NT2/D1 (cell line): ENCODE measurements at regions not wholly inside any gene's neighbourhood (a gene's known extent, or its start where the extent isn't known, plus 50 kb on each side); places are given as distances from the start of the nearest gene placed in this dataset.

Experiments used
- YY1 ChIP-seq: IDR thresholded peaks from 2 replicates; pipeline ENCODE4 v1.6.1; 2011; ENCODE audit not compliant: insufficient read length, insufficient read depth
- ZNF274 ChIP-seq: IDR thresholded peaks from 2 replicates; pipeline ENCODE4 v1.6.1; 2011; ENCODE audit warnings: mild to moderate bottlenecking, low read depth, low read length

DNA sequence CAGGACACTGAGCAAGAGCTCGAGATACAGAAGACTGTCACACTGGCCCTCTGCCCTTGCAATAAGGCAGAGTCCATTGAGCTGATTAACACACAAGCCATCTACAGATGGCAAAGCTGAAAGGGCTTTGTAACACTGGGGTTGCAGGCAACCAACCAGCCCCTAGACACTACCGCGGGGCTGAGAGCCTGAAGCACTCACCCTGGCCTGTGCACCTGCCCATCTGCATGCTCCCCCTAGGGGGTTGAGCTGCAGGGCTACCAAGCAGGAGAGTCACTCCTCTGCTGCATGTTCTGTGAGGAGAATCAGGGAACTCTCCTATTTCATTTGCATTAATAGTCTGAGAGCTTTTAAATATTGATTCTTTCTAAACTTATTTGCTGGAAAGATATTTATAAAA is 128.1 kb upstream of the VIPR2 start:
- TF ChIP-seq YY1 (no peak), ZNF274 (no peak)
